GM18502 (cell line): ENCODE measurements at regions not wholly inside any gene's neighbourhood (a gene's known extent, or its start where the extent isn't known, plus 50 kb on each side); places are given as distances from the start of the nearest gene placed in this dataset.

Experiments
- ATAC-seq: cut with Tn5 transposase; IDR thresholded peaks from one replicate; pipeline ENCODE4 v1.9.1; 2021; ENCODE audit warnings: mild to moderate bottlenecking; ENCODE audit not compliant: unreplicated experiment, poor library complexity

GRCh38 chr5:2184563-2185540 is 302.1 kb upstream of the IRX4 start:
- ATAC-seq: no peak

- ATAC-seq: no peak
Observed at GRCh38 chr5:2184026-2184366, 301.3 kb upstream of the IRX4 start.

GRCh38 chr5:2183154-2184025 is 300.7 kb upstream of the IRX4 start:
- ATAC-seq: no peak

- no peak for ATAC-seq
Observed at GRCh38 chr5:2182020-2182419, 299.3 kb upstream of the IRX4 start.

GRCh38 chr5:2181557-2181956 is 298.8 kb upstream of the IRX4 start:
- no peak for ATAC-seq

GRCh38 chr5:2181149-2181548 is 298.4 kb upstream of the IRX4 start:
- ATAC-seq: no peak

- ATAC-seq: no peak
Observed at GRCh38 chr5:2180456-2180855, 297.7 kb upstream of the IRX4 start.

GRCh38 chr5:2179861-2180260 is 297.1 kb upstream of the IRX4 start:
- ATAC-seq: no peak

GRCh38 chr5:2178528-2178927 is 295.8 kb upstream of the IRX4 start:
- no peak for ATAC-seq

- no peak for ATAC-seq
Observed at GRCh38 chr5:2178071-2178477, 295.3 kb upstream of the IRX4 start.

- no peak for ATAC-seq
Observed at GRCh38 chr5:2177244-2177643, 294.5 kb upstream of the IRX4 start.

- ATAC-seq: no peak
Observed at GRCh38 chr5:2176581-2176980, 293.9 kb upstream of the IRX4 start.

GRCh38 chr5:2175842-2176404 is 293.2 kb upstream of the IRX4 start:
- no peak for ATAC-seq

GRCh38 chr5:2175041-2175440 is 292.3 kb upstream of the IRX4 start:
- ATAC-seq: no peak

- no peak for ATAC-seq
Observed at GRCh38 chr5:2174538-2174937, 291.8 kb upstream of the IRX4 start.

- no peak for ATAC-seq
Observed at GRCh38 chr5:2173151-2173834, 290.6 kb upstream of the IRX4 start.

- no peak for ATAC-seq
Observed at GRCh38 chr5:2172471-2172870, 289.7 kb upstream of the IRX4 start.

GRCh38 chr5:2170761-2171160 is 288.0 kb upstream of the IRX4 start:
- ATAC-seq: no peak

- no peak for ATAC-seq
Observed at GRCh38 chr5:2169850-2170760, 287.4 kb upstream of the IRX4 start.
